ENCODE measurements at regions not wholly inside any gene's neighbourhood (a gene's known extent, or its start where the extent isn't known, plus 50 kb on each side); places are given as distances from the start of the nearest gene placed in this dataset.

GRCh38 chr4:38497121-38497520, 166.9 kb upstream of the KLF3 start:
- Histone ChIP-seq H3K4me3 (ENCODE audit: low read depth, low read length) (no peak overlapping the region), H3K27me3 (no peaks in the 10 kb centered on the region), H3K4me1 (no peaks in the 10 kb centered on the region), H3K36me3 (no peaks in the 10 kb centered on the region), H3K9me3 (no peaks in the 10 kb centered on the region)
- no peak for DNase-seq
- TF ChIP-seq, protein P1, sequence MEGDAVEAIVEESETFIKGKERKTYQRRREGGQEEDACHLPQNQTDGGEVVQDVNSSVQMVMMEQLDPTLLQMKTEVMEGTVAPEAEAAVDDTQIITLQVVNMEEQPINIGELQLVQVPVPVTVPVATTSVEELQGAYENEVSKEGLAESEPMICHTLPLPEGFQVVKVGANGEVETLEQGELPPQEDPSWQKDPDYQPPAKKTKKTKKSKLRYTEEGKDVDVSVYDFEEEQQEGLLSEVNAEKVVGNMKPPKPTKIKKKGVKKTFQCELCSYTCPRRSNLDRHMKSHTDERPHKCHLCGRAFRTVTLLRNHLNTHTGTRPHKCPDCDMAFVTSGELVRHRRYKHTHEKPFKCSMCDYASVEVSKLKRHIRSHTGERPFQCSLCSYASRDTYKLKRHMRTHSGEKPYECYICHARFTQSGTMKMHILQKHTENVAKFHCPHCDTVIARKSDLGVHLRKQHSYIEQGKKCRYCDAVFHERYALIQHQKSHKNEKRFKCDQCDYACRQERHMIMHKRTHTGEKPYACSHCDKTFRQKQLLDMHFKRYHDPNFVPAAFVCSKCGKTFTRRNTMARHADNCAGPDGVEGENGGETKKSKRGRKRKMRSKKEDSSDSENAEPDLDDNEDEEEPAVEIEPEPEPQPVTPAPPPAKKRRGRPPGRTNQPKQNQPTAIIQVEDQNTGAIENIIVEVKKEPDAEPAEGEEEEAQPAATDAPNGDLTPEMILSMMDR (IDR thresholded peaks at IDR 0.05; ENCODE audit: low read depth, low read length) = no peak

DNA sequence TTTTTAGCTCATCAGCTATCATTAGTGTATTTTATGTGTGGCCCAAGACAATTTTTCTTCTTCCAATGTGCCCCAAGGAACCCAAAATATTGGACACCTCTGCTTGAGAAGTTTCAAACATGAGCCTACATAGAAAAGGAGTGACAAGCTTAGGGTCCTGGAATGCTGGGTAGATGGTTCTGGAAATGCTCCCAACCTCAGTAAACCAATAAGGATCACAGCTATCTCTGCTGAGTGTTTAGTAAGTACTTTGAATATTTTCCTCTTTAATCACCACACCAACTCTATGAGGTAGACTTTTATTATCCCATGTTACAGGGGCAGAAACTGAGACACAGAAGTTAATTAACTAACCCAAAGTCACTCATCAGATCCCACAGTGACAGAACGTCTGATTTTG, 164.9 kb upstream of the KLF3 start:
- no peaks in the 10 kb centered on the region for H3K27me3 ChIP-seq
- no peaks in the 10 kb centered on the region for H3K4me1 ChIP-seq
- no peaks in the 10 kb centered on the region for H3K36me3 ChIP-seq
- no peaks in the 10 kb centered on the region for H3K9me3 ChIP-seq
- TF ChIP-seq, protein P1 (IDR thresholded peaks at IDR 0.05; ENCODE audit: low read depth, low read length) = no peak
- DNase-seq = no peak
- H3K4me3 ChIP-seq (ENCODE audit: low read depth, low read length) = no peak overlapping the region

GRCh38 chr4:38500433-38500832, 163.6 kb upstream of the KLF3 start:
- no peak overlapping the region for H3K4me3 ChIP-seq (ENCODE audit: low read depth, low read length)
- TF ChIP-seq, protein P1 (IDR thresholded peaks at IDR 0.05; ENCODE audit: low read depth, low read length) = no peak
- H3K36me3 ChIP-seq = no peaks in the 10 kb centered on the region
- DNase-seq = no peak
- H3K9me3 ChIP-seq = no peaks in the 10 kb centered on the region
- H3K27me3 ChIP-seq = no peaks in the 10 kb centered on the region
- no peaks in the 10 kb centered on the region for H3K4me1 ChIP-seq

- no peak overlapping the region for H3K4me3 ChIP-seq (ENCODE audit: low read depth, low read length)
- TF ChIP-seq, protein P1 (IDR thresholded peaks at IDR 0.05; ENCODE audit: low read depth, low read length) = no peak
- H3K4me1 ChIP-seq = no peaks in the 10 kb centered on the region
- H3K27me3 ChIP-seq = no peaks in the 10 kb centered on the region
- H3K36me3 ChIP-seq = no peaks in the 10 kb centered on the region
- no peaks in the 10 kb centered on the region for H3K9me3 ChIP-seq
- no peak for DNase-seq
Observed at GRCh38 chr4:38501698-38502097, 162.3 kb upstream of the KLF3 start.

DNA sequence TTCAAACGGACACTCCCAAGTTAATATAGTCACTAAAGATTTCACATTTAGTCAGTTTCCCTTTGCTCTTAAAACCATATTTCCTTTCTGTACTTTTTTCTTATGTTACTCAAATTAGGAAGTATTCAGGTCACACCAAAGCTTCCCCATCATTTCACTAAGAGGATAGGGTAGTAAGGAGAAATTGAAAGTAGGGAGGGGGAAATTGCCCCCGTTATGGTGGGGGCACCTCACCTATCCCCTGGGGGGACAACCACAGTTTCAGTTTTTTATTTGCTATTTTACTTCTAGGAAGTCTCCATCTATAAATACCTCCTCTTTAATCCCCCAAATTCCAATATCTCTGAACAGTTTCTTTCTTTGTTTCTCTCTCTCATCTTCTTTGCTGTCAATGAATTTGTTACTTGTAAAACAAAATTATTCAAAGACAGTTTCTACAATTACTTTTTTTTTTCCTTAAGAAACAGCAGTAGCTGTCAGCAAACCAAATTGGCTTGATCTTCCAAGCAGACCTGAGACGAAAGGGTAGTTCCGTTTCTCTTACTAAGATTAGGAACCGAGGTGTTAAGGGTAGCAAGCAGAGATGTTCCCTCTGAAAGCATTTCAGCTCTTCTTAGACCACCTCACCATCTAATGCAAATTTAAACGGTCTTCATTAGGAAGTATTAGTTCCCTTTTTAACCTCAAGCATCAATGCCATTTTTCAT, 160.2 kb upstream of the KLF3 start:
- Histone ChIP-seq H3K36me3 (no peaks in the 10 kb centered on the region), H3K9me3 (no peaks in the 10 kb centered on the region), H3K4me3 (ENCODE audit: low read depth, low read length) (no peak overlapping the region), H3K4me1 (no peaks in the 10 kb centered on the region), H3K27me3 (no peaks in the 10 kb centered on the region)
- TF ChIP-seq, protein P1 (IDR thresholded peaks at IDR 0.05; ENCODE audit: low read depth, low read length) = no peak
- no peak for DNase-seq

- Histone ChIP-seq H3K4me1 (no peaks in the 10 kb centered on the region), H3K27me3 (no peaks in the 10 kb centered on the region), H3K4me3 (ENCODE audit: low read depth, low read length) (no peak overlapping the region), H3K36me3 (no peaks in the 10 kb centered on the region), H3K9me3 (no peaks in the 10 kb centered on the region)
- DNase-seq = no peak
- TF ChIP-seq, protein P1 (IDR thresholded peaks at IDR 0.05; ENCODE audit: low read depth, low read length) = no peak
Observed at GRCh38 chr4:38504396-38504715, 159.6 kb upstream of the KLF3 start.
